Mucosa of descending colon (tissue), 3 donors: ENCODE measurements at regions not wholly inside any gene's neighbourhood (a gene's known extent, or its start where the extent isn't known, plus 50 kb on each side); places are given as distances from the start of the nearest gene placed in this dataset.

Source experiments
- ATAC-seq: fragments of 200-7000 bp; cut with Tn5 transposase; one replicate; pipeline ENCODE4 v1.9.1; 2020; ENCODE audit warnings: mild to moderate bottlenecking, moderate library complexity
- DNase-seq, 3 donors: peaks; one replicate each; pipeline ENCODE4 v3.0.0-alpha.2; 2020
- H3K36me3 ChIP-seq: fragments of 200-600 bp; one replicate; pipeline ENCODE4 v1.8.0; 2021; ENCODE audit warnings: low read depth, mild to moderate bottlenecking
- H3K4me1 ChIP-seq: fragments of 200-600 bp; one replicate; pipeline ENCODE4 v1.8.0; 2021; ENCODE audit warnings: low read depth, mild to moderate bottlenecking
- H3K4me3 ChIP-seq: fragments of 200-600 bp; one replicate; pipeline ENCODE4 v1.8.0; 2021; ENCODE audit warnings: mild to moderate bottlenecking
- H3K9me3 ChIP-seq: fragments of 200-600 bp; one replicate; pipeline ENCODE4 v1.8.0; 2021; ENCODE audit warnings: mild to moderate bottlenecking
- CTCF ChIP-seq: fragments of 200-600 bp; IDR thresholded peaks from one replicate; pipeline ENCODE4 v1.8.0; 2022; ENCODE audit warnings: antibody characterized with exemption, mild to moderate bottlenecking
- intact Hi-C, 2 donors: fragments of 100-400 bp; cut with DNase I in 1 of 2; cut with micrococcal nuclease in 1 of 2; formaldehyde crosslinking; loops; one replicate each; pipeline versions ENCODE4 v1.11.0 to v1.11.1; 2022; cut with DNase I, micrococcal nuclease
- donor health status: DM: no; HTN: no; CAD: no; lungs with moderate emphysema.
- donor health status: DM: no; HTN: no; CAD: no.
- donor health status: DM: no; HTN: yes; CAD: no.

GRCh38 chr21:26404288-26404687 lies 168.8 kb downstream of the CYYR1 start:
- no peak overlapping the region for H3K4me3 ChIP-seq
- ATAC-seq (no peak), DNase-seq (no peak)
- H3K9me3 ChIP-seq, result no peaks in the 10 kb centered on the region
- intact Hi-C loops, result no loop called here
- TF ChIP-seq CTCF, result no peak
- H3K36me3 ChIP-seq, result no peaks in the 10 kb centered on the region
- H3K4me1 ChIP-seq, result no peaks in the 10 kb centered on the region

- no peak for TF ChIP-seq CTCF
- Histone ChIP-seq H3K36me3 (no peaks in the 10 kb centered on the region), H3K9me3 (no peaks in the 10 kb centered on the region), H3K4me3 (no peak overlapping the region), H3K4me1 (no peaks in the 10 kb centered on the region)
- no peak for DNase-seq
- intact Hi-C loops, result no loop called here
- ATAC-seq, result no peak
Observed at GRCh38 chr21:26403321-26403720, 169.8 kb downstream of the CYYR1 start.

GRCh38 chr21:26397545-26397944 lies 175.5 kb downstream of the CYYR1 start:
- no peak for ATAC-seq
- no peak overlapping the region for H3K4me3 ChIP-seq
- no peaks in the 10 kb centered on the region for H3K36me3 ChIP-seq
- no peaks in the 10 kb centered on the region for H3K4me1 ChIP-seq
- no peak for TF ChIP-seq CTCF
- intact Hi-C loops, result no loop called here
- no peak for DNase-seq
- no peaks in the 10 kb centered on the region for H3K9me3 ChIP-seq

GRCh38 chr21:26394341-26394740 lies 178.7 kb downstream of the CYYR1 start:
- no peak for ATAC-seq
- TF ChIP-seq CTCF, result no peak
- Histone ChIP-seq H3K36me3 (no peaks in the 10 kb centered on the region), H3K4me1 (no peaks in the 10 kb centered on the region), H3K4me3 (no peak overlapping the region), H3K9me3 (no peaks in the 10 kb centered on the region)
- intact Hi-C loops, result no loop called here
- no peak for DNase-seq

GRCh38 chr21:26391166-26391565 lies 181.9 kb downstream of the CYYR1 start:
- H3K4me1 ChIP-seq, result no peaks in the 10 kb centered on the region
- intact Hi-C loops, result no loop called here
- DNase-seq (no peak), ATAC-seq (no peak)
- H3K4me3 ChIP-seq, result no peak overlapping the region
- no peaks in the 10 kb centered on the region for H3K9me3 ChIP-seq
- no peak for TF ChIP-seq CTCF
- H3K36me3 ChIP-seq, result no peaks in the 10 kb centered on the region

- Histone ChIP-seq H3K36me3 (no peaks in the 10 kb centered on the region), H3K9me3 (no peaks in the 10 kb centered on the region), H3K4me1 (no peaks in the 10 kb centered on the region), H3K4me3 (no peak overlapping the region)
- no peak for TF ChIP-seq CTCF
- no peak for DNase-seq
- ATAC-seq, result no peak
- intact Hi-C loops, result no loop called here
Observed at GRCh38 chr21:26389971-26390641, 183.0 kb downstream of the CYYR1 start.
